ENCODE measurements at regions not wholly inside any gene's neighbourhood (a gene's known extent, or its start where the extent isn't known, plus 50 kb on each side); places are given as distances from the start of the nearest gene placed in this dataset.

DNA sequence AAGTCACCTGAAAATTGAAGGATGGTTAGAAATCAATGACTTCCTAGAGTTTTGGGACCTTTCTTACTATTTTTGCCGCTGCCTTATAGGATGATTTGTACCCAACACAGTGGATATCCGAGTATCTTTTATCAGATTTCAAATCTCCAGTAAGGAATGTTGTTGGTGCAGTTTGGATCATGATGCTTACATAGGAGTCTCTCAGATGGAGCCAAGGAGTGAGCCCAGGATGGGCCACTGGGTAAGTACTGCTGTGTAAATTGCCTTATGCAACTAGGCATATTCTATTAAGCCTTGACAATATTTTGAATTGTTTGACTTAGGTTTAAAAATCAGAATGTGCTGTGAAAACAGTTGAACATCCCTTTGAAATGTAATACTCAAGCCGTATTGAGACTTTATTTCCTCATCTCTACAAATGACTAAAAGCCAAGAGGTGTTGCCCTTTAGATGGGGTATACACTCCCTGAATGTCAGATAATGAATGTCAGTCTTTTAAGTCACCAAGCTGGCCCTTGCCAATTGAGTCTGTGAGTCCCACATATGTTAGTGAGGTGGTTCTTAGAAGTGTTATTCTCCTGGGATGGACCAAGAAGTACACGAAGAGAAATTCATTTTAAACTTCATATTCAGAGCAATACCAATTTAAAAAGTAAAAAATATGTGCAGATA is 271.8 kb upstream of the CTNND2 start:
- Histone ChIP-seq H3K9me3 (ENCODE audit: severe bottlenecking) (no peaks in the 10 kb centered on the region), H3K4me3 (ENCODE audit: low read depth, low read length) (no peak overlapping the region), H3K27me3 (ENCODE audit: insufficient read depth, low read depth, severe bottlenecking) (no peaks in the 10 kb centered on the region), H3K36me3 (no peaks in the 10 kb centered on the region), H3K27ac (no peak overlapping the region)
- no peak for DNase-seq
- TF ChIP-seq, protein P1, sequence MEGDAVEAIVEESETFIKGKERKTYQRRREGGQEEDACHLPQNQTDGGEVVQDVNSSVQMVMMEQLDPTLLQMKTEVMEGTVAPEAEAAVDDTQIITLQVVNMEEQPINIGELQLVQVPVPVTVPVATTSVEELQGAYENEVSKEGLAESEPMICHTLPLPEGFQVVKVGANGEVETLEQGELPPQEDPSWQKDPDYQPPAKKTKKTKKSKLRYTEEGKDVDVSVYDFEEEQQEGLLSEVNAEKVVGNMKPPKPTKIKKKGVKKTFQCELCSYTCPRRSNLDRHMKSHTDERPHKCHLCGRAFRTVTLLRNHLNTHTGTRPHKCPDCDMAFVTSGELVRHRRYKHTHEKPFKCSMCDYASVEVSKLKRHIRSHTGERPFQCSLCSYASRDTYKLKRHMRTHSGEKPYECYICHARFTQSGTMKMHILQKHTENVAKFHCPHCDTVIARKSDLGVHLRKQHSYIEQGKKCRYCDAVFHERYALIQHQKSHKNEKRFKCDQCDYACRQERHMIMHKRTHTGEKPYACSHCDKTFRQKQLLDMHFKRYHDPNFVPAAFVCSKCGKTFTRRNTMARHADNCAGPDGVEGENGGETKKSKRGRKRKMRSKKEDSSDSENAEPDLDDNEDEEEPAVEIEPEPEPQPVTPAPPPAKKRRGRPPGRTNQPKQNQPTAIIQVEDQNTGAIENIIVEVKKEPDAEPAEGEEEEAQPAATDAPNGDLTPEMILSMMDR (IDR thresholded peaks at IDR 0.05; ENCODE audit: low read depth, low read length), result no peak

DNA sequence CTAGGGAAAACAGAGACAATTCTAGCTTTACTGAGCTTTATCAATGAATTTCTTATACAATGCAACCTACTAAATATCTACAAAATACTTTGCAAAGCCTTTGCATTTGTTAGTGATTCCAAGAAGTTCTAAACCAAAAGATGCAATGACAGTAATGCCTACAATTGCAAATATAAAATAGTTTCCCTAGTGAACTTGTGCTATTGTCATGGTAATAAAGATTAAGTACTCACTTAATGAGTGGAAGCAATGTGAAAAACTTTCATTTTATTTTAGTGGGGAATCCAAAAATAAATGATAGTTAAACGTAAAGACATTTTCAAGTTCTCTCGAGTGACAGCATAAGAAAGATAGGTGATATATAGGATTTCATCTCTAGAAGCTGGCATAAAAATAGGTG is 270.5 kb upstream of the CTNND2 start:
- Histone ChIP-seq H3K9me3 (ENCODE audit: severe bottlenecking) (no peaks in the 10 kb centered on the region), H3K4me3 (ENCODE audit: low read depth, low read length) (no peak overlapping the region), H3K27ac (no peak overlapping the region), H3K27me3 (ENCODE audit: insufficient read depth, low read depth, severe bottlenecking) (no peaks in the 10 kb centered on the region), H3K36me3 (no peaks in the 10 kb centered on the region)
- TF ChIP-seq, protein P1 (IDR thresholded peaks at IDR 0.05; ENCODE audit: low read depth, low read length), result no peak
- DNase-seq, result no peak

DNA sequence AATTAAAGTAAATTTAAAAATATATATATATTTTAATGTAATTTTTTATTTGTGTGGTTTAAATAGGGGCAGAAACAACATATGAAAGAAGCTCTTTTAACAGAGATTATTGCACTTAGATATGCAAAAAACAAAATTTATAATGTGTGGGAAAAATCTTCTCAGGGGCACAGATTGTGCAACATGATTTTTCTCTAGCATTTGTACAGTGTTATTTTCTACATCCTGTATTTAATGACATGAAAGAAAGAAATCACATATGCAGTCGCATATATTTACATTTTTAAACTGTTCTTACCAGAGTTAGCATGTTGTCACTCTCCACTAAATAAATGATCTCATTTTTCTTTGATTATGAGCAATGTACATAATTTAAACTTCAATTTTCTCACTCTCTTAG is 265.3 kb upstream of the CTNND2 start:
- no peaks in the 10 kb centered on the region for H3K36me3 ChIP-seq
- no peaks in the 10 kb centered on the region for H3K27me3 ChIP-seq (ENCODE audit: insufficient read depth, low read depth, severe bottlenecking)
- no peak overlapping the region for H3K4me3 ChIP-seq (ENCODE audit: low read depth, low read length)
- H3K9me3 ChIP-seq (ENCODE audit: severe bottlenecking), result no peaks in the 10 kb centered on the region
- H3K27ac ChIP-seq, result no peak overlapping the region
- no peak for DNase-seq
- TF ChIP-seq, protein P1 (IDR thresholded peaks at IDR 0.05; ENCODE audit: low read depth, low read length), result no peak

DNA sequence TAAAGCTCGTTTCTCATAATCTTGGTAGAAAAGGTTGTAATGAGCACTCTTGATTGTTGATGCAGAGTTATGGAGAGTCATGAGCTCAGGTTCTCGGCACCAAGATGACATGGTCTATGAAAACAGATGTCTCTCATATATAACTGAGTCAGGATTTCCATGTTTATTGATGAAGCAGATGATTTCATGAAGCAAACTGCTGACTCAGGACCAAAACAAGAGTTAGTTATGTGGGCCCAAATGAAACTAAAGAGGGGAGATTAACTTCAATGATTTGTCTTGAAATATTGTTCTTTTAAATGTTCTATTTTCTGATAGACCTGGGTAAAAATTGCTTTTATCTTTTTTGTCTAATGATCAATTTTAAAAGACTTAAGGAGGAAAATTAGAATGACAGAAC is 258.6 kb upstream of the CTNND2 start:
- TF ChIP-seq, protein P1 (IDR thresholded peaks at IDR 0.05; ENCODE audit: low read depth, low read length), result no peak
- no peak overlapping the region for H3K27ac ChIP-seq
- H3K9me3 ChIP-seq (ENCODE audit: severe bottlenecking), result no peaks in the 10 kb centered on the region
- H3K27me3 ChIP-seq (ENCODE audit: insufficient read depth, low read depth, severe bottlenecking), result no peaks in the 10 kb centered on the region
- no peaks in the 10 kb centered on the region for H3K36me3 ChIP-seq
- no peak overlapping the region for H3K4me3 ChIP-seq (ENCODE audit: low read depth, low read length)
- no peak for DNase-seq

DNA sequence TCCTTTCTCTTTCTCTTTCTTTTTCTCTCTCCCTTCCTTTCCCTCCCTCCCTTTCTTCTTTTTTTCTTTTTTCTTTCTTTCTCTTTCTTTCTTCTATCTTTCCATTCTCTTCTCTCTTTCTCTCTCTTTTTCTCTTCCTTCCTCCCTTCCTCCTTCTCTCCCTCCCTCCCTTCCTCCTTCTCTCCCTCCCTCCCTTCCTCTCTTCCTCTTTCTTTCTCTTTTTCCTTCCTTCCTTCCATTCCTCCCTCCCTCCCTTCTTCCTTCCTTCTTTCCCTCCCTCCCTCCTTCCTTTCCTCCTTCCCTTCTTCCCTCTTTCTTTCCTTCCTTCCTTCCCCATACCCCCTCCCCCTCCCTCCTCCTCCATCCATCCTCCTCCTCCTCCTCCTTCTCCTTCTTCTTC is 243.3 kb upstream of the CTNND2 start:
- Histone ChIP-seq H3K36me3 (no peaks in the 10 kb centered on the region), H3K27me3 (ENCODE audit: insufficient read depth, low read depth, severe bottlenecking) (no peaks in the 10 kb centered on the region), H3K9me3 (ENCODE audit: severe bottlenecking) (no peaks in the 10 kb centered on the region), H3K4me3 (ENCODE audit: low read depth, low read length) (no peak overlapping the region), H3K27ac (no peak overlapping the region)
- TF ChIP-seq, protein P1 (IDR thresholded peaks at IDR 0.05; ENCODE audit: low read depth, low read length), result no peak
- DNase-seq, result no peak

DNA sequence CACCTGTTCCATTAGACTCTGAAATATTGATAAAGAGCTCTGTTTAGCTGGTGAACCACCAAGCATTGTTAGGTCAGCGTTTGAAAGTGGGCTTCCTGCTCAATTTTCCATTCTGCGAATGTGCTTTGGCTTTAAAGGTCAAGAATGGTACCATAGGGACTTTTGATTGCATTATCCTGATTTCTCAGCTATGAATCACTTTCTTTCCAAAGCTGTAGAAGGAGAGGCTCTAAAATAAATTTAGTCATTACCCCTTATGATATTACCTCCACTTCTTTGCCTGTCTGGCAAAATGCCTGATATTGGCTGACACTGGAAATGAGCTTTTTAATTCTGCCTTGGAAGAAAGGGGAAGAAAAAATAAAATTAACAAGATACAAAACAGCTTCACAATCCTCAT is 237.2 kb upstream of the CTNND2 start:
- H3K36me3 ChIP-seq, result no peaks in the 10 kb centered on the region
- TF ChIP-seq, protein P1 (IDR thresholded peaks at IDR 0.05; ENCODE audit: low read depth, low read length), result no peak
- H3K27ac ChIP-seq, result no peak overlapping the region
- H3K9me3 ChIP-seq (ENCODE audit: severe bottlenecking), result no peaks in the 10 kb centered on the region
- H3K4me3 ChIP-seq (ENCODE audit: low read depth, low read length), result no peak overlapping the region
- DNase-seq, result no peak
- no peaks in the 10 kb centered on the region for H3K27me3 ChIP-seq (ENCODE audit: insufficient read depth, low read depth, severe bottlenecking)

All from WERI-Rb-1 (cell line).